ENCODE measurements at regions not wholly inside any gene's neighbourhood (a gene's known extent, or its start where the extent isn't known, plus 50 kb on each side); places are given as distances from the start of the nearest gene placed in this dataset.

- no peak overlapping the region for H3K27ac Mint-ChIP-seq
- no CpG with 5 or more reads among the region's 2 CpGs for WGBS (ENCODE audit: insufficient coverage)
- H2AFZ ChIP-seq (ENCODE audit: insufficient read depth, low read depth, low read length, poor library complexity, severe bottlenecking) = no peak overlapping the region
Measured at GRCh38 chr10:53183733-53184132, 411.1 kb upstream of the MBL2 start.

GRCh38 chr10:53177468-53177867 lies 404.9 kb upstream of the MBL2 start:
- H3K4me2 ChIP-seq (replicated peaks; ENCODE audit: extremely low read depth, low read length, poor library complexity, severe bottlenecking) = no peak overlapping the region
- H2AFZ ChIP-seq (ENCODE audit: insufficient read depth, low read depth, low read length, poor library complexity, severe bottlenecking) = no peak overlapping the region
- H3K9me3 ChIP-seq (replicated peaks in 1 of 2; ENCODE audit: control insufficient read depth in 1 of 2, insufficient read depth in 1 of 2, low read length in 2 of 2) = no peaks in the 10 kb centered on the region
- H3K27me3 ChIP-seq (ENCODE audit: control insufficient read depth in 2 of 2, insufficient read depth in 2 of 2, low read length in 2 of 2) = no peaks in the 10 kb centered on the region
- Mint-ChIP-seq H3K36me3 (no peaks in the 10 kb centered on the region), H3K27ac (no peak overlapping the region), H3K9me3 (peaks cover 0 to 2% (median 0%) of the 10 kb centered on the region in 7 donors), H3K4me3 (no peak overlapping the region), H3K27me3 (ENCODE audit: low read depth in 3 of 3) (no peaks in the 10 kb centered on the region), H3K4me1 (no peaks in the 10 kb centered on the region)
- H3K27ac ChIP-seq (ENCODE audit: low read depth in 1 of 2, low read length in 2 of 2) = no peak overlapping the region
- TF ChIP-seq, protein P1, sequence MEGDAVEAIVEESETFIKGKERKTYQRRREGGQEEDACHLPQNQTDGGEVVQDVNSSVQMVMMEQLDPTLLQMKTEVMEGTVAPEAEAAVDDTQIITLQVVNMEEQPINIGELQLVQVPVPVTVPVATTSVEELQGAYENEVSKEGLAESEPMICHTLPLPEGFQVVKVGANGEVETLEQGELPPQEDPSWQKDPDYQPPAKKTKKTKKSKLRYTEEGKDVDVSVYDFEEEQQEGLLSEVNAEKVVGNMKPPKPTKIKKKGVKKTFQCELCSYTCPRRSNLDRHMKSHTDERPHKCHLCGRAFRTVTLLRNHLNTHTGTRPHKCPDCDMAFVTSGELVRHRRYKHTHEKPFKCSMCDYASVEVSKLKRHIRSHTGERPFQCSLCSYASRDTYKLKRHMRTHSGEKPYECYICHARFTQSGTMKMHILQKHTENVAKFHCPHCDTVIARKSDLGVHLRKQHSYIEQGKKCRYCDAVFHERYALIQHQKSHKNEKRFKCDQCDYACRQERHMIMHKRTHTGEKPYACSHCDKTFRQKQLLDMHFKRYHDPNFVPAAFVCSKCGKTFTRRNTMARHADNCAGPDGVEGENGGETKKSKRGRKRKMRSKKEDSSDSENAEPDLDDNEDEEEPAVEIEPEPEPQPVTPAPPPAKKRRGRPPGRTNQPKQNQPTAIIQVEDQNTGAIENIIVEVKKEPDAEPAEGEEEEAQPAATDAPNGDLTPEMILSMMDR (IDR thresholded peaks at IDR 0.05) = no peak
- H3K4me3 ChIP-seq (replicated peaks in 1 of 3; ENCODE audit: low read depth in 2 of 3, low read length in 3 of 3) = no peak overlapping the region
- H3K79me2 ChIP-seq (ENCODE audit: insufficient read depth, low read length) = no peaks in the 10 kb centered on the region
- no peak for DNase-seq
- H3K9ac ChIP-seq (ENCODE audit: insufficient read depth, low read length, poor library complexity, severe bottlenecking) = no peak overlapping the region
- H3K36me3 ChIP-seq (replicated peaks in 1 of 2; ENCODE audit: control insufficient read depth in 1 of 2, insufficient read depth in 2 of 2, low read length in 2 of 2) = no peaks in the 10 kb centered on the region
- no peaks in the 10 kb centered on the region for H3K4me1 ChIP-seq (ENCODE audit: control insufficient read depth in 1 of 2, insufficient read depth in 2 of 2, low read length in 2 of 2)
- intact Hi-C loops (cut with micrococcal nuclease) = no loop called here
- no peaks in the 10 kb centered on the region for H4K20me1 ChIP-seq (ENCODE audit: insufficient read depth, low read length)

More at GRCh38 chr10:53183733-53184132, 411.1 kb upstream of the MBL2 start:
- Histone ChIP-seq H3K9ac (ENCODE audit: insufficient read depth, low read length, poor library complexity, severe bottlenecking) (no peak overlapping the region), H3K4me3 (replicated peaks in 1 of 3; ENCODE audit: low read depth in 2 of 3, low read length in 3 of 3) (no peak overlapping the region), H3K27me3 (ENCODE audit: control insufficient read depth in 2 of 2, insufficient read depth in 2 of 2, low read length in 2 of 2) (no peaks in the 10 kb centered on the region), H3K4me1 (ENCODE audit: control insufficient read depth in 1 of 2, insufficient read depth in 2 of 2, low read length in 2 of 2) (no peaks in the 10 kb centered on the region), H3K36me3 (replicated peaks in 1 of 2; ENCODE audit: control insufficient read depth in 1 of 2, insufficient read depth in 2 of 2, low read length in 2 of 2) (no peaks in the 10 kb centered on the region), H4K20me1 (ENCODE audit: insufficient read depth, low read length) (no peaks in the 10 kb centered on the region), H3K9me3 (replicated peaks in 1 of 2; ENCODE audit: control insufficient read depth in 1 of 2, insufficient read depth in 1 of 2, low read length in 2 of 2) (peaks cover 6 to 8% of the 10 kb centered on the region in 2 donors), H3K4me2 (replicated peaks; ENCODE audit: extremely low read depth, low read length, poor library complexity, severe bottlenecking) (no peak overlapping the region), H3K79me2 (ENCODE audit: insufficient read depth, low read length) (no peaks in the 10 kb centered on the region), H3K27ac (ENCODE audit: low read depth in 1 of 2, low read length in 2 of 2) (no peak overlapping the region)
- Mint-ChIP-seq H3K27me3 (ENCODE audit: low read depth in 3 of 3) (no peaks in the 10 kb centered on the region), H3K9me3 (peaks cover 0 to 14% (median 5%) of the 10 kb centered on the region in 7 donors), H3K4me1 (no peaks in the 10 kb centered on the region), H3K36me3 (no peaks in the 10 kb centered on the region), H3K4me3 (no peak overlapping the region)
- TF ChIP-seq, protein P1 (IDR thresholded peaks at IDR 0.05) = no peak
- intact Hi-C loops (cut with micrococcal nuclease) = no loop called here
- DNase-seq = no peak
